HL-60 (cell line): ENCODE measurements at regions not wholly inside any gene's neighbourhood (a gene's known extent, or its start where the extent isn't known, plus 50 kb on each side); places are given as distances from the start of the nearest gene placed in this dataset.

Source experiments
- DNase-seq, 2 experiments: peaks; one replicate each; pipeline ENCODE4 v3.0.0-alpha.2; 2010 to 2020; ENCODE audit warnings: low read depth in 1 of 2, low spot score in 1 of 2
- H3K27ac ChIP-seq: fragments of 250-450 bp; sonication (Bioruptor Pico); replicated peaks from 2 replicates; pipeline ENCODE4 v1.5.1; 2020; ENCODE audit warnings: mild to moderate bottlenecking, moderate library complexity
- H3K27me3 ChIP-seq: fragments of 250-450 bp; sonication (Bioruptor Pico); 2 replicates; pipeline ENCODE4 v1.5.1; 2021; ENCODE audit warnings: mild to moderate bottlenecking, moderate library complexity; ENCODE audit not compliant: insufficient read depth, poor library complexity, severe bottlenecking
- H3K4me3 ChIP-seq: replicated peaks from 2 replicates; pipeline ENCODE4 v1.5.1; 2011; ENCODE audit warnings: mild to moderate bottlenecking, control low read depth, low read length; ENCODE audit not compliant: insufficient read depth
- GABPA ChIP-seq: IDR thresholded peaks from 2 replicates; pipeline ENCODE4 v1.6.1; 2012; ENCODE audit warnings: low read depth
- POLR2AphosphoS5 ChIP-seq: IDR thresholded peaks from 2 replicates; pipeline ENCODE4 v1.6.1; 2012; ENCODE audit warnings: low read depth
- SPI1 ChIP-seq: IDR thresholded peaks from 2 replicates; pipeline ENCODE4 v1.6.1; 2012; ENCODE audit warnings: low read depth, mild to moderate bottlenecking, borderline replicate concordance
- TF ChIP-seq, protein P1 (sequence below): IDR thresholded peaks from one replicate; pipeline ENCODE4 v1.5.1; 2011; ENCODE audit warnings: low read length, control low read depth, inconsistent platforms; ENCODE audit not compliant: insufficient read depth
- TF ChIP-seq, protein P2 (sequence below): IDR thresholded peaks from 2 replicates; pipeline ENCODE4 v1.6.1; 2012; ENCODE audit warnings: low read depth; ENCODE audit not compliant: insufficient replicate concordance

DNA sequence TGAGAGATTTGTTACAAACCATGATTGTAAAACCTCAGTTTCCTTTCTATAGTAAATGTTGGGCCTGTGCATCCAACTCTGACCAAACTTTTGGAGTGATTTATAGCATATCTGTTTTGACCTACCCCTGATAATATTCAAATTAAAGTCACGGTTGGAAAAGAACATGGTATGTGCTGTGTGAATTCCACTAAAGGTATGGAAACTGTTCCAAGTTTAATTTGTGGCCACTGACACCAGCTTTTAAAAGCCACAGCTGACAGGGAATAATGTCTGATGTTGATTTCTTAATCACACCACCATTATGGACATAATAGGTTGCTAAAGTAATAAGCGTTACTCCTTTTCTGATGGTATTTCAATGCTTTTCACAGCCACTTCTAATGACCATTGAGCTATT is 1215.9 kb downstream of the CDH8 start:
- DNase-seq: no peak
- Histone ChIP-seq H3K27me3 (no peaks in the 10 kb centered on the region), H3K4me3 (no peak overlapping the region), H3K27ac (no peak overlapping the region)
- no peak for TF ChIP-seq SPI1
- TF ChIP-seq, protein P1, sequence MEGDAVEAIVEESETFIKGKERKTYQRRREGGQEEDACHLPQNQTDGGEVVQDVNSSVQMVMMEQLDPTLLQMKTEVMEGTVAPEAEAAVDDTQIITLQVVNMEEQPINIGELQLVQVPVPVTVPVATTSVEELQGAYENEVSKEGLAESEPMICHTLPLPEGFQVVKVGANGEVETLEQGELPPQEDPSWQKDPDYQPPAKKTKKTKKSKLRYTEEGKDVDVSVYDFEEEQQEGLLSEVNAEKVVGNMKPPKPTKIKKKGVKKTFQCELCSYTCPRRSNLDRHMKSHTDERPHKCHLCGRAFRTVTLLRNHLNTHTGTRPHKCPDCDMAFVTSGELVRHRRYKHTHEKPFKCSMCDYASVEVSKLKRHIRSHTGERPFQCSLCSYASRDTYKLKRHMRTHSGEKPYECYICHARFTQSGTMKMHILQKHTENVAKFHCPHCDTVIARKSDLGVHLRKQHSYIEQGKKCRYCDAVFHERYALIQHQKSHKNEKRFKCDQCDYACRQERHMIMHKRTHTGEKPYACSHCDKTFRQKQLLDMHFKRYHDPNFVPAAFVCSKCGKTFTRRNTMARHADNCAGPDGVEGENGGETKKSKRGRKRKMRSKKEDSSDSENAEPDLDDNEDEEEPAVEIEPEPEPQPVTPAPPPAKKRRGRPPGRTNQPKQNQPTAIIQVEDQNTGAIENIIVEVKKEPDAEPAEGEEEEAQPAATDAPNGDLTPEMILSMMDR: no peak

DNA sequence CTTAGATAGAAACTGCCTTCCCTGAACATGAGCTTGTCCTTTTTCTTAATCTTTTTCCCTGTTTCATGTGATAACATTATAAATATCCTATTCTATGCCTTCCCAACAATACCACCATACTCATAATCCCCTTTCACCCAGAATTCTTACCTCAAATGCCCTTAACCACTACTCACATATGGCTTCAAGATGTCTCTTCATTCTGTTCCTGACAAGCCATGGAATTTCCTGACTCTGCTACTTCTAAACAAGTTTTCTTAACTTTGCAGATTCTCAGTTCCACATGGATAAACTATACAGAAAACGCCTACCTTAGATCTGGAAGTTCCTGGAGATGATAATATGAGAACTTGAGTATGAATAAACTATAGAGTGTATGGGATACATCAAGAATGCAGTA is 1217.8 kb downstream of the CDH8 start:
- DNase-seq: no peak
- no peak overlapping the region for H3K27ac ChIP-seq
- H3K27me3 ChIP-seq: no peaks in the 10 kb centered on the region
- no peak overlapping the region for H3K4me3 ChIP-seq
- TF ChIP-seq, protein P2, sequence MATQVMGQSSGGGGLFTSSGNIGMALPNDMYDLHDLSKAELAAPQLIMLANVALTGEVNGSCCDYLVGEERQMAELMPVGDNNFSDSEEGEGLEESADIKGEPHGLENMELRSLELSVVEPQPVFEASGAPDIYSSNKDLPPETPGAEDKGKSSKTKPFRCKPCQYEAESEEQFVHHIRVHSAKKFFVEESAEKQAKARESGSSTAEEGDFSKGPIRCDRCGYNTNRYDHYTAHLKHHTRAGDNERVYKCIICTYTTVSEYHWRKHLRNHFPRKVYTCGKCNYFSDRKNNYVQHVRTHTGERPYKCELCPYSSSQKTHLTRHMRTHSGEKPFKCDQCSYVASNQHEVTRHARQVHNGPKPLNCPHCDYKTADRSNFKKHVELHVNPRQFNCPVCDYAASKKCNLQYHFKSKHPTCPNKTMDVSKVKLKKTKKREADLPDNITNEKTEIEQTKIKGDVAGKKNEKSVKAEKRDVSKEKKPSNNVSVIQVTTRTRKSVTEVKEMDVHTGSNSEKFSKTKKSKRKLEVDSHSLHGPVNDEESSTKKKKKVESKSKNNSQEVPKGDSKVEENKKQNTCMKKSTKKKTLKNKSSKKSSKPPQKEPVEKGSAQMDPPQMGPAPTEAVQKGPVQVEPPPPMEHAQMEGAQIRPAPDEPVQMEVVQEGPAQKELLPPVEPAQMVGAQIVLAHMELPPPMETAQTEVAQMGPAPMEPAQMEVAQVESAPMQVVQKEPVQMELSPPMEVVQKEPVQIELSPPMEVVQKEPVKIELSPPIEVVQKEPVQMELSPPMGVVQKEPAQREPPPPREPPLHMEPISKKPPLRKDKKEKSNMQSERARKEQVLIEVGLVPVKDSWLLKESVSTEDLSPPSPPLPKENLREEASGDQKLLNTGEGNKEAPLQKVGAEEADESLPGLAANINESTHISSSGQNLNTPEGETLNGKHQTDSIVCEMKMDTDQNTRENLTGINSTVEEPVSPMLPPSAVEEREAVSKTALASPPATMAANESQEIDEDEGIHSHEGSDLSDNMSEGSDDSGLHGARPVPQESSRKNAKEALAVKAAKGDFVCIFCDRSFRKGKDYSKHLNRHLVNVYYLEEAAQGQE: no peak
- TF ChIP-seq GABPA (no peak), SPI1 (no peak), POLR2AphosphoS5 (no peak)
- TF ChIP-seq, protein P1: no peak

DNA sequence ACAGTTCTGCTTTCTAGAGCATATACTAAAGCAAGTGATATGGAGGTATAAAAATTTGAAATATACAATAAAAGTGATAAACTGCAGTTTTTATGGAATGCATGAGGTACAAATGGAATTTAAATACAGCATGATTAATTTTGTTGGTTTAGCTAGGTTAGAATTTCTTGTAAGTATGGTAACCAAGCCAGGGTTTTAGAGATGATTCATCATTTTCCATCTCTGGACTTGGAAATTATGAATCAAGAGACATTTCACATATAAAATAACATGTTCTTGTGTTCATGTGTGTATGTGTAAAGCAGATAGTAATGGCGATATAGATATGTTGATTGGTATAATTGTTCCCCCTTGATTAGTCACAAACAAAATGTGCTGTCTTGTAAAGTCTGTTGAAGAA is 1219.8 kb downstream of the CDH8 start:
- TF ChIP-seq, protein P1: no peak
- TF ChIP-seq, protein P2: no peak
- DNase-seq: no peak
- H3K4me3 ChIP-seq: no peak overlapping the region
- no peak overlapping the region for H3K27ac ChIP-seq
- no peaks in the 10 kb centered on the region for H3K27me3 ChIP-seq

DNA sequence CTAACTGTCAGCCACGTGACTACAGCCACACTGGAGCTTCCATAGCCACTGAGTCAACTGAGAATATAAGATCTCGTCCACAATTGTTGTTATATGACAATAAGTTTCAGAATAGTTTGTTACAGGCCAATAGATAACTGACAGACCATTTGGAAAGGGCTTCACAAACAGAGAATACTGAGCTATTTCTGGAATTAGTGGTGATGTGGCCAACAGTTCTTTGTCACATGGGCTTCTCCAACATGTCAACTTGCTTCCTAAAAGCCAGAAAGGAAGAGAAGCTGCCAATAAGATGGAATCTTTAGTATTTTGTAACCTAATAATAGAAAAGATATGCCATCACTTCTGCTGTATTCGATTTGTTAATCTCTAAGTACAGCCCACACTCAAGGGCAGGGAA is 1220.4 kb downstream of the CDH8 start:
- Histone ChIP-seq H3K27me3 (no peaks in the 10 kb centered on the region), H3K27ac (no peak overlapping the region), H3K4me3 (no peak overlapping the region)
- TF ChIP-seq SPI1 (no peak), GABPA (no peak), POLR2AphosphoS5 (no peak)
- TF ChIP-seq, protein P1: no peak
- TF ChIP-seq, protein P2: no peak
- no peak for DNase-seq
